NCI-H2081 (cell line): ENCODE measurements at regions not wholly inside any gene's neighbourhood (a gene's known extent, or its start where the extent isn't known, plus 50 kb on each side); places are given as distances from the start of the nearest gene placed in this dataset.
A peak's percentile ranks its signal among the peaks of the same experiment; 100 is the strongest.

Experiments used
- DNase-seq, 2 experiments: peaks; one replicate each; lab custom pipeline; 2025; lab: John Stamatoyannopoulos, UW

DNA sequence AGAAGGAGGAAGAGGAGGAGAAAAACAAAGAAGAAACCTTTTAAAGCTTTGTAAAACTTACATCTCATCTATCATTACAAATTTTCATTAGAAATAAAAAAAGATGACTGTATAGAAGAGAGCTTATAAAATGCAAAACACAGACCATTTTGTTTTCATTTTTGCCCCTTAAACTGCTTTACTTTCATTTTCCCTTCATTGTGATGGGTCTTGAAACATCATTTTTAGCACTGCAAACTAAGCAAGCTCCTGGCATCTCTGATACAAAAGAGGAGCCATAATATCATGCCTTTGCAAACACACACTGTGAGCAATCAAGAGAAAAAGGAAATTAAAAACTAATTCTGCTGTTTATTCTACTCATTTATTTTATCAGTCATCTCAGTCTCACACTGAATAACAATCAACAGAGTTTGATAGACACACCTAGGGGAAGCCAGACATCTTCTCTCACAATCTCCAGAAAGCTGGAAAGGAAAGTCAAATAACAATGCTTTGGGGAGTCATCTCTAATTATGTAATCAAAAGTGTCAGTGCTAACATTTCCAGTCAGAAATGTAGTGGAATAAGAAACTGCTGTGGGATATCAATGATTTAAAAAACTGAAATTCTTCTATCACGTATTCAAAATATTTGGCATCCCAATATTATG is 467.7 kb upstream of the FAT3 start:
- no peak for DNase-seq

DNA sequence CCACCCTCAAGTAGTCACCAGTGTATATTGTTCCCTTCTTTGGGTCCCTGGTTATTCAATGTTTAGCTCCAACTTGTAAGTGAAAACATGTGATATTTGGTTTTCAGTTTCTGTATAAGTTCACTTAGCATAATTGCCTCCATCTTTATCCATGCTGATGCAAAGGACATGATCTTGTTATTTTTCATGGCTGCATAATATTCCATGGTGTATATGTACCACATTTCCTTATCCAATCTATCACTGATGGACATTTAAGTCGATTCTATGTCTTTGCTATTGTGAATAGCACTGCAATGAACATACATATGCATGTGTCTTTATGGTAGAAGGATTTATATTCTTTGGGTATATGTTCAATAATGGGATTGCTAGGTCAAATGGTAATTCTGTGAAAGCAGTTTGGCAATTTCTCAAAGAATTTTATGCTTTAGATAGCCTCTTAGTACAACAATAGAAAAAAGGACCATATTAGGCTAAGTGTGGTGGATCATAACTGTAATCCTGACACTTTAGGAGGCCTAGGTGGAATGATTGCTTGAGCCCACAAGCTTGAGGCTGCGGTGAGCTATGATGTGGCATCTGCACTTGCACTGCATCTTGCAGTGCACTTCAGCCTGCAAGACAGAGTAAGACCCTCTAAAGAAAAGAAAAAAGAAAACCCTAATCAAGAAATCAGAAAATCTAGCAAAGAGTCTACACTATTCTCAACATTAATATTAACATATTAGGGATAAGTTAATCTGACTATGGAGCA is 468.5 kb upstream of the FAT3 start:
- no peak for DNase-seq

DNA sequence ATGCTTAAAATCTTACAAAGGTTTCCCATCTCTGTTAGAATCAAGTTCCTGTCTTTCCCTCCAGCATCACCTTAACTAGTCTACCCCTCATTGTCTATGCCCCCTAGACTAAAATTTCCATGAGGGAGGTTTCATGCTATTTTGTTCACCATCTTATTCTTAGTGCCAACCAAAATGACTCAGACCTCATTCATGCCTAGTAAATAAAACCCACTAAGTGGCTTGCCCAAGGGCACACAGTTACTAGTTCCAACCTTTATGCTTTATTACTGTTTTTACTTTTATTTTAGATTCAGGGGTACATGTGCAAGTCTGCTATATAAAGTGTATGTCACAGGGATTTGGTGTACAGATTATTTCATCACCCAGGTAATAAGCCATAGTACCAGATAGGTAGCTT is 469.1 kb upstream of the FAT3 start:
- no peak for DNase-seq

DNA sequence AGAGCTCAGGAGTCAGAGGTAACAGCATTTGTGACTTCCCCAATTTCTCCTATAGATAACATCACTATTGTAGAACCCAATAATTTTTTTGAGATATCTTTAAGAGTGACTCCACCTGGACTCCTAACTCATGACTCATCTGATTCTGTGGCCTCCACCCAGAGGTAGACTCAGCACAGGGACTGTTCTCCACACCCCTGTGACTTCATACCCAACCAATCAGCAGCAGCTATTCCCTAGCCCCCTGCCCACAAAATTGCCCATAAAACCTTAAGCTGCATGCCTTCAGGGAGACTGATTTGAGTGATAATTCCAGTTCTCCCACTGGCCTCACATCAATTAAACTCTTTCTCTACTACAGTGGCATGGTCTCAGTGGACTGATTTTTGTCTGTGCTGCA is 475.4 kb upstream of the FAT3 start:
- DNase-seq = no peak

DNA sequence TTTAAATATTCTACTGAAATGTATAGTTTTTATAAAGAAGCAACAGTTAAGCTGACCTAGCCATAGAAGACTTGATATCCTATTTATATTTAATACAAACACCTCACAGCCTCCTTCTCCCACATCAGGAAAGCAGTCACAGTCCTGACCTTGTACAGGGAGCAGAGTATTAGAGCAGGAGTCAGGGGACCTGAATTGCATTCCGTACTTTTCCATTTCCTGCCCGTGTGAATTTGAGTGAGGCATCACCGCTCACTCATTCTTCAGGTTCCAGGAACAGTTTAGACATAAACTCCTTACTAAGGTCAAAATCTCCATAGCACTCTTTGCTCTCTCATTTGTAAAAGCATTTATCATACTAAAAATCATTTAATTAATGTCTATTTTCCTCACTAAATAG is 482.5 kb upstream of the FAT3 start:
- no peak for DNase-seq

DNA sequence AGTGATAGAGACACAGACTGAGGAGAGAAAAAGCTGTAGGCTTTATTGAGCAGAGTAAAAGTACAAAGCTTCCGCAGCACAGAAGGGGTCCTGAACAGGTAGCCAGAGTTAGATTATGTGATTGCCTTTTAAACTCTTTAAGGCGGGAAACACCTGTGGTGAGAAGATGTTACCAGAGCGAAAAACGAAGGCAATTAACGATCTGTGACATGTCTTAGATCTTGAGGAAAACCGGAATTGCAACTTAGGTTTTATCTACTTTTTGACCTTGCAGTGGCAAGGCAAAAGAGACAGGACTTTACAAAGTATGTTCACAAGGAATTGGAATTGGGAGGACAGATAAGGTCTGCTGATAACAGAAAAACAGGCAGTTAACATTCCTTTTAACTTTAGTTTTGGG is 493.6 kb upstream of the FAT3 start:
- no peak for DNase-seq

DNA sequence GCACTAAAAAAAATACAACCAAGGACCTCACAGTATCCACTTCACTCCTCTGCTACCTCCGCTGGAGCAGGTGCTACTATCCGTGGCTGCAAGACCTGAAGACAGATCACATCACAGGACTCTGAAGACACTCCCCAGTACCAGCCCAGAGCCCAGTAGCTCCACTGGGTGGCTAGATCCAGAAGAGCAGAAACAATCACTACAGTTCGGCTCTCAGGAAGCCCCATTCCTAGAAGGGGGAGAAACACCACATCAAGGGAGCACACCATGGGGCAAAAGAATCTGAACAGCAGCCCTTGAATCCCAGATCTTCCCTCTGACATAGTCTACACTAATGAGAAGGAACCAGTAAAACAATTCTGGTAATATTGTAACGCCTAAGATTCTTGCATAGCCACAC is 494.0 kb upstream of the FAT3 start:
- no peak for DNase-seq

DNA sequence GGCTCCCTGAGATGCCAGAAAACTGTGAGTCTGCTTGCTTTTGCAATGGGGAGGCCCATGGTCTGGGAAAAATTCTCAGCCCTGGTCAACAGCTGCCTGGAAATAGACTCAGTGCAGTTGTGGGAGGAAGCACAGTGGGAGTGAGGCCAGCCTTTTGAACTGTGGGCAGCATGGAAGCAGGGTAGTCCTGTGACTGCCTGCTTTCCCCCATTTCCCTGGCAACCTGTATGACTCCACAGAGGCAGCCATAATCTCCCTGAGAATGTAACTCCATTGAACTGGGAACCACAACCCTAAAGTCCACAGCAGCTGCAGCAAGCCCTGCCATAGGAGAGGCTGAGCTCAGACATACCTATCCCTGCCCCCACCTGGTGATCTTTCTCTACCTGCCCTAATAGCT is 494.6 kb upstream of the FAT3 start:
- no peak for DNase-seq

DNA sequence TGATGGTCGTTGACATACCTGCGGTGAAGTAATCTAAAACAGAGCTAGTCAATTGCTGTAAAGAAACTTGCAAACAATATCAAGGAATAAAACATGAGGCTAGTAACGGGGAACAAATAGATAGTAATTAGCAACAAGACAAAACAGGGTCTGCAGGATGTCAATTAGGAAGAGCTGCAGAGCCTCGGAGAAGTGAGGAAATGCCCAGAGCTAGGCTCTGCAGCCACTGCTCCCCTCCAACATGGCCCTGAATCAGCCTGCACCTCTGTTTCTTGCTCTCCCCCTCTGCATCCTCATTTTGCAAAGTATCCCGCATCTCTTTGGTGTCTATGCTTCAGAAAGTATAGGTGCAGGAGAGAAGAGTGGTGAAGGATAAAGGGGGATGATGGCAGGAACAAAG is 507.4 kb upstream of the FAT3 start:
- DNase-seq = no peak

DNA sequence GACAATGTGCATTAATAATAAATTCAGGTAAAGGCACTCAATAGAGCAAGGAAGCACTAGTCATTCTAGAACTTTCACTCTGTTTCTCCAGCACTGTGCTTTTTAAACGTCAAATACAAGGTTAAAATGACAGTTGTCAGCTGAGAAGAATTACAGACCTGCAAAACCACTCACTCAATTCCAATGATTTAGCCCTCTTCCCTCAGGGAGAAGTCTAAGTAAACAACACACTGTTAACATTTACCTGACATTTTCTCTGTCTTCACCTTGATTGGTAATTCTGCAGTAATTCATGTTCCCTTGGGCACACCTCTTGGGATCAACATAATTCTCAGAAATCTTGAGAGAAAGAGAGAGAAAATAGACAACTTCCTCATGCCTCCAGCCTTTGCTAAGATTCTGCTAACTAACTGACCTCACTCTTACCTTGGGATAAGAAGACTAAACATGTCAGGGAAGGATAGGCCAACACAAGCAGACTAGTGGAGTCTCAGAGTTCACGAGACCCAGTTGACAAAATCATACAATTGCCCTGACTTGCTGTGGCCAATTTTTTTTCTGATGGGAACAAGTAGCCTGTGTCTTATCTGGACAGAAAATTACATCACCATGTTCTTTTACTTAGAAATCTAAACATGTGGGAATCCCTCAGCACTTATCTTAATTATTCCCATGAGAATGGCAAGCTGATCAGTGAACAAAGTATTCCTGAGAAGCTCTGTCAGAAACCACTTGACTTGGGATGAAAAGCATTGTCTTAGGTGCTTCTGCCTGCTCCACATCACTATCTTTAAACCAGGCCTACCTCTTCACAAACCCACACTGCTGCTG is 516.8 kb upstream of the FAT3 start:
- no peak for DNase-seq

DNA sequence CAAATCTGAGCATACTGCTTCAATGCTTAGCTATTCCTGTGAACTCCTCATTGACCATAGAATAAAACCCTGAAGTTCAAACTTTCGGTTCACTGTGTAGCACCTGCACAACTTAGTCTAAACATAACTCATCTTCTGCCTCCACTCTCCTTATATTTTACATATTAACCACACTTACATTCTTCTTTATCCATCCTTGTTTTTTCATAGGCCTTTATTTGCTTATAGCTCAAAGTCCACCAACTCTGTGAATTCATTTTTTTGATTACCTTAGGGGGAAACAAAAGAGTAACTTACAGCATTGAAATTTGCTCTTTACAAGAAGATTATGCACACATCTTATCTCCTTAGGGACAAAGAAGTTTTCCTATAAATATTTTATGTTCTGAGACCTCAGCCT is 521.6 kb upstream of the FAT3 start:
- no peak for DNase-seq

DNA sequence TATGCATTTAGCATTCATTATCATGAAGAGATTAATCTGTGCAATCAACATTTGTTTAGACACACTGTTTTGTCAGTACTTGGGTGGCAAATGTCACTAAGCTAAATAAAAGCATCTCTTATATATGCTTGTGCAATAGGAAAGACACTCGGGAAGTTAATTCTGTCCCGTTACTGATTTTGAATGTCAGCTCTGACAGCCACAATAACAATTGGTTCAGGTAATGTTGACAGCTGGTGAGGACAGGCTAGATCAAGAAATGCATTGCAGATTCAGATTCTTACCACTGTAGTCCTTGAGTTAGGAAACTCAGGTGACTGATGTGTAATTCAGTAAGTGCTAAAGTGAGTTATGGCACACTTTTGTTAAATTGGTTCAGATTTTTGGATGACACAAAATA is 523.8 kb upstream of the FAT3 start:
- no peak for DNase-seq

DNA sequence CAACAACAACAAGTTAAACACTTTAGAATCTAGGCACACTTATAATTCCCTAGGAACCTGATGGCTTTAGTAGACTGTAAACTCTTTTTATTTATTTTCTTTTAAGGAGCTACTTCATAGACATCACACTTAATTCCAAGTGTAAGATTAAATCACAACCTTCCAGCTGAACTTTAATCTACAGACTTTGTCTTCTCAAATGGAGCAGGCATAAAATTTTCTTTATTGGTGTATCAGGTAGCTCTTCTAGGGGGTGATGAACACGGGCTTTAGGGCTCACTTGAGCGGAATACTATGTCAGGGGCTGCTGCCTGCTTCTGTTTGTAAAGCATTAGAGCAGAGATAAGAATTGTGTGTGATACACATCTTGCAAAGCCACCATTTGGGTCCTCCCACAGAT is 525.8 kb upstream of the FAT3 start:
- DNase-seq = no peak

DNA sequence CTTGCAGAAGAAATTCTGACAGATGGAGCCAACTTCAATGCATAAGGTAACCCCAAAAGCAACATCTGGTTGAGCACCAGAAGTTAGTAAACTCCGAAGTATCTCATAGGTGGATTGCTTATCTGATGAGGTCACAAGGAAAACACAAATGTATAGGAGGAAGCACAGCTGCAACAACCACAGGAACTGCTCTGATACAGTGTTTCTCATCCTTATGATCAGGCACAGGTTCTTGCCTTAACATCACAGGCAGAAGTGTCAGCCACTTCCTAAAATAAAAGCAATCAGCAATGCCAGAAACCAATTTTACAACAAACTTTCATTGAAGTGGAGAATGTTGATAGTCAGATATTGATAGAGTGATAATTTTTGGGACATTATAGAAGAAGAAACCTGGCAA is 530.3 kb upstream of the FAT3 start:
- no peak for DNase-seq

DNA sequence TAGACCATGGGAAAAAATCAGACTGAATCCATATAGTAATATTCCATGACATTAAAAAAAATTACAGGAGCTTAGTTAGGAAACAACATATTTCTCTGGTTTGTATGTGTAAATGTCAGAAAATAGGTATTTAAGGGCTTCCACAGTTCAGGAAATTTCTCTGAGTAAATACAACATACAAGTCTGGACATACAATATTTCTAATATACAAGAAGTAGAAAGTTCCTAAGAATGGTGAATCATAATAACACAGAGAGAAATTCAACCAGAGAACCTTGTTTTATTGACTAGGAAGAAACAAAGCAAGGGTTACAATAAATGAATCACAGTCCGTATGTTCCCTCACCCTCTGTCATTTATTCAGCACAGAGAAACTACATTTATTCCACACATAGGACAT is 532.7 kb upstream of the FAT3 start:
- DNase-seq = no peak

DNA sequence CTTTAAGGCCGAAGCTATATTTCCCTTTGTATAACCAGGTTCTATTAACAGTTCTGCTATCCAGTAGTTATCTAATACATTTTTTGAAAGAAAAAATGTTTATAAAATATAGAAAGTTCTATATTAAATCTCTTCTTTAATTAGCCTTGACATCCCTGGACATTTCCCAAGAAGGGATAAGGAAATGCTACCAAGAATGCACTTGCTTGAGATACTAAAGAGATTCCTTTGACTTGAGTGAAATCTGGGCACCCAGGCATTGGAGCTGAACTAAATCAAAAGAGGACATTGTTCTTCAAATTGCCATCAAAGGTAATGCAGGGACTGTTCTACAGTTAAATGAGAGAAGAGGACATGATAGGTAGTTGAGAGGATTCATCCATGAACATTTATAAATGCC is 535.9 kb upstream of the FAT3 start:
- DNase-seq = no peak

DNA sequence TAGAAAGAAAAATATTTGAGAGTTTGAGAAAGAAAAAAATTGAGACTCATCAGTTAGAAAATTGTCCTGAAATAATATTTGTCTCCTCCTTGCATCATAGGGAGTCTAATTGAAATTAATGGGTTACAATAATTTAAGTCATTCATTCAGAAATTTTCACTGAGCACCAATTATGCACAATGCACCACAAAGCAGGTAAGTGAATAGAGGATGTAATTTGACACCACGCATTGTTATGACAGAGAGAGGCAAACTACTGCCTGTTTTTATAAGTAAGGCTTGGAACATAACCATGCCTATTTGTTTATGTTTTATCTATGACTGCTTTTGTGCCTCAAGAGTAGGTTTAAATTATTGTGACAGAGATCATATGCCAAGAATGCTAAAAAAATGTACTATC is 537.9 kb upstream of the FAT3 start:
- DNase-seq = peak in 1 of 2 experiments; percentile 62

DNA sequence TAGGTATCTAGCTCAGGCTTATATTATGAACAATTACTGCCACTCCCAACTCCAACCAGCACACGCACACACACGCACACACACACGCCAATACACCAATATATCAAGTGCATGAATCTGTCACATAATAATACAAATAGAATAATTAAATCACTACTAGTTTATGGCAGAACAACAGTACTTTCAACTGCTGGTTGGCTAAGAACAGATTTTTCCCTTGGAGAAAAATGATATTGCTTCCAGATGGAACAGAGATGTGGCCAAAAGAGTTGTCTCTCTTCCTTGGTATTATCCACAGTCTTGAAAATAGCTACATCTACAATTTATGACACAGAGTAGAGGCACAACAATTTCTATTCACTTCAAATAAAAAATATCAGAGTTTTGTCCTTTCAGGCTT is 538.3 kb upstream of the FAT3 start:
- no peak for DNase-seq

DNA sequence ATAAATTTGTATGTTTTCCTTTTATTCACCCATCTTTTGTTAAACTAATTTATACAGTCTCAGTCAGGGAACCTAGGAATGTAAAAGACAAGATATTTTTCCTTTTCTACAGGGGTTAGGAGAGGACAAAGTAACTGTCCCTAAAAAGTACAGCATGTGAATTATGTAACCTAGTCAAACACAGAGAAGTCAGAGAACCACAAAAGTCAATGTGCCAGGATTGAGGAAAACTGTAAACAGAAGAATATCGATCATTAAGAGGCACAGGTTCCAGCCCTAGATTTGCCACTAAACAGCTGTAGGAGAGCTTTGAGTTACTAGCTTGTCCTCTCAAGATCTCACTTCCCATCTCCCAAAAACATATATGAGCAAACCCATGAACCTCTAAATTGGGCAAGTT is 550.9 kb upstream of the FAT3 start:
- no peak for DNase-seq

DNA sequence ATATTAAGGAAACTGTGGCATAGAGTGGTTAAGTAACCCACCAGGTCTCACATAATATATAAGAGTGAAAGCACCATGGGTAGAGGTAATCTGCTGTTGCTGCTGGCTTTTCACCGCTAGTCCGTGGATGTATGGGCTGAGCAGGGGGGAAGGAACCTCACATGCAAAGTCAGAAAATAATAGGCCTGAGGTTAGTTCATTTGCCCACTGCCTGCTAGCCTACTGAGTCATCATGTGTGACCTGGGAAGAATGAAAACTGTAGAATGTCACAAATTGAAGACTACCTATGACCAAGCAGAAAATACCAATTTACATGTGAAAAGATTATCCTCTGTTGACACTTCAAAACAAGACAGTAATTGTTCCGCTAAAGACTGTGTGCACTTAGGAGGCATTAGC is 560.1 kb upstream of the FAT3 start:
- DNase-seq = peak in 1 of 2 experiments; percentile 4

DNA sequence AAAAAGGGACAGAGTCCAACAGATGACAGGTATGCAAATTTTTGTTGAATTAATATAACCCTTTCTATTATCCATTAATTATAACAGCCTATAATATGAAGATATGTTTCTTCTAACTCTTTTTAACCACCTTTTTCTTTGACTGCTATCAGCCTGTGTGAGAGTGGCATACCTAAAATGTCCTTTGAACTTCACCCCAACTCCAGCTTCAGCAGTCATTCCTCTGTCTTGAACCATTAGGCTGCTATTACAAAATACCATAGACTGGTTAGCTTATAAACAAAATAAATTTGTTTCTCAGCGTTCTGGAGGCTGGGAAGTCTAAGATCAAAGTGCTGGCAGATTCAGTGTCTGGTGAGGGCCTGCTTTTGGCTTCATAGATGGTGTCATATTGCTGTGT is 564.6 kb upstream of the FAT3 start:
- DNase-seq = no peak

DNA sequence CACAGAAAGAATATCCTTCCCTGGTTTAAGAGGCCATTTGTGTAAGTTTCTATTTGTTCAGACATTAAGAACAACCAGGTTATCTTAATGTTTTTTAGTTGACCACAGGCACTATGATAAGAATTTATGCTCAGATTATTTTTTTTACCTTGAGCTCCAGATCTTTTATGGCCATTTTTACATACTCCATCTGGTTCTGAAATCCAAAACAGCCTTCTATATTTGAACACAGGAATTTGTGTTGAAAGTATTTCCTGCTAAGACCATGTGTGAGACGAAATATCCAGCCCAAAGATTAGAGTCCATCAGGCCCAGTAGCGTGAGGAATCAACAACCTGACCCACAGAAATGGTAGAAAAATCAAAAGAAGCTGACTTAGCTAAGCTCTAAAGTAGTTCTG is 569.9 kb upstream of the FAT3 start:
- no peak for DNase-seq

DNA sequence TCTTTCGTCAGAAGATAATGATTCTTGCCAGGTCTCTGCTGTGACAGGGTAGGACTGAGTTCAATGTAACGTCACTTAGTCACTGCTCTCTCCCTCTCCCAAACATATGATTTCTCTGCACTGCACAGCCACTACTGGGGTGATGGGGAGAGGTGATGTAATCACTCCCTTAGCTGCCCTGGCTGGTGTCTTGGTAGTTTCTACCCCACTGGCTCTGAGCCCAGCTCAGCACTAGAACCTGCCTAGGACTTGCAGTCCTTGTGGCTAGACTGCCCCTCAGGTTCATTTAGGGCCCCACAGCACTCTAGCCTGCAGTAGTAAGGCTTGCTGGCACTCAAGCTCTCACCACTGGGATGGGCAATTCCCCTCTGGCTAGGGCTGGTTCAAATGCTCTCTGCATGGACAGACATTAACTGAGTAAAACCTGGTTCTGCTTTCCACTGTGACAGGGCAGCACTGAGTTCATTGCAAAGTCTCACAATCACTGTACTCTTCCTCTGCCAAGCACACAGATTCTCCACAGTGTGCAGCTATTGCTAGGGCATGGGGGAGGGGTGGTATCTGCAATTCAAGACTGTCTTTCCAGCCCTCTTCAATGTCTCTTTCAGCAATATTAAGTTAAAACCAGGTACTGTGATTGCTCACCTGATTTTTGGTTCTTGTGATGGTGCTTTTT is 571.4 kb upstream of the FAT3 start:
- DNase-seq = no peak
